Type B pancreatic cell (in vitro differentiated cells): ENCODE measurements at regions not wholly inside any gene's neighbourhood (a gene's known extent, or its start where the extent isn't known, plus 50 kb on each side); places are given as distances from the start of the nearest gene placed in this dataset.

Source experiments
- DNase-seq: peaks from one replicate; pipeline ENCODE4 v3.0.0; 2021; ENCODE audit warnings: mixed read lengths; ENCODE audit not compliant: unreplicated experiment; ENCODE audit errors: extremely low spot score
- H3K27ac Mint-ChIP-seq: 2 replicates; pipeline ENCODE4 v1.8.0; 2021; ENCODE audit warnings: mild to moderate bottlenecking, mixed read lengths
- H3K27me3 Mint-ChIP-seq: 2 replicates; pipeline ENCODE4 v1.8.0; 2021; ENCODE audit warnings: mixed read lengths
- H3K36me3 Mint-ChIP-seq: 2 replicates; pipeline ENCODE4 v1.8.0; 2021; ENCODE audit warnings: mixed read lengths
- H3K4me1 Mint-ChIP-seq: one replicate; pipeline ENCODE4 v1.8.0; 2021; ENCODE audit warnings: mixed read lengths; ENCODE audit not compliant: unreplicated experiment
- H3K4me3 Mint-ChIP-seq: 2 replicates; pipeline ENCODE4 v1.8.0; 2021; ENCODE audit warnings: mild to moderate bottlenecking, mixed read lengths
- H3K9me3 Mint-ChIP-seq: 2 replicates; pipeline ENCODE4 v1.8.0; 2021; ENCODE audit warnings: mixed read lengths
- CTCF ChIP-seq: fragments of 200-600 bp; sonication (generic); conservative IDR thresholded peaks from 2 replicates; pipeline ENCODE4 v1.5.0; 2021; ENCODE audit warnings: antibody characterized with exemption, mild to moderate bottlenecking

DNA sequence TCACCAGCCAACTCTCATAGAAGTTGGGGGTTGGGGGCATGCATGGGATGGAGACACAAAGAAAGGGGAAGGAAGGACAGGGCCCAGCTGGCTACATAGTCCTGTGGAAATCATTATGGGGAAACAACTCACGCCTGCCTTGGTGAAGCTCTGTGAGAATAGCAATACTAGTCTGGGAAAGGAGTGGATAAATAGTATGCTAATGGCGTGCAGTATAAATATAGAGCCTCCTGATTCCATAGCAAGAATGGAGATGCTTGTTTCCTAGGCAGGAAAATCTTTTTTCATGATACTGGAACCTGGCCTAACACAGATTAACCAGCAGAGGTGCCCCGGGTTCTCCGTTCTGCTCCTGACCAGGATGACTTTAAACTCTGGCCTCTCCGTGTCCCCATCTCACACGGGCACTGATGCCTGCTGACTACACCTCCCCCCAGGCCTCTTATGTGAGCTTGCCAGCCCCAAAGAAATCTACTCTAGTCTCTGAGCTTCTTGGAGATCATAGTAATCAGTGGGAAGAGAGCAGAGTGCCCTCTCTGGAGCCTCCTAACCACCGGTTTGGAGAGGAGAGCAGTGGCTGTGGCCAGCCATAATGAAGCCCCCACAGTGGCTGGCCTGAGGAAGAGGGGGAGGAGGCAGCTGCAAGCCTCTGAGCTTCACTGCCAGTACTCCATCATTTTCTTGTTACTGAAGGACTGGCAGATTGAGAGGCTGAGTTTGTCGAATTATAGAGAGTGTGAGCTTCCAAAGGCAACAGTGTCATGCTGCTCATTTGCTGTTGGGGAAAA, 355.0 kb upstream of the SEMA6D start:
- TF ChIP-seq CTCF, result no peak
- no peaks in the 10 kb centered on the region for H3K9me3 Mint-ChIP-seq
- DNase-seq, result no peak
- H3K27me3 Mint-ChIP-seq, result no peaks in the 10 kb centered on the region
- H3K4me1 Mint-ChIP-seq, result peaks cover 23% of the 10 kb centered on the region
- no peak overlapping the region for H3K27ac Mint-ChIP-seq
- no peaks in the 10 kb centered on the region for H3K36me3 Mint-ChIP-seq
- H3K4me3 Mint-ChIP-seq, result no peak overlapping the region

DNA sequence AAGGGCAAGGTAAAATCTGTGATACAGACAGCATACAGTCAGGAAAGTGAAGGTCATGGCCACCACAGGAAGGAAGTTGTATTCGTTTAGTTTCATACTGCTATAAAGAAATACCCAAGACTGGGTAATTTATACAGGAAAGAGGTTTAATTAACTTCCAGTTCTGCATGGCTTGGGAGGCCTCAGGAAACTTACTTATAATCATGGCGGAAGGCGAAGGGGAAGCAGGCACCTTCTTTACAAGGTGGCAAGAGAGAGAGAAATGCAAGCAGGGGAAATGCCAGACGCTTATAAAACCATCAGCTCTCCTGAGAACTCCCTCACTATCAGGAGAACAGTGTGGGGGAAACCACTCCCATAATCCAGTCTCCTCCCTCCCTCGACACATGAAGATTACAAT, 353.7 kb upstream of the SEMA6D start:
- Mint-ChIP-seq H3K27me3 (no peaks in the 10 kb centered on the region), H3K36me3 (no peaks in the 10 kb centered on the region), H3K27ac (no peak overlapping the region), H3K4me1 (peaks cover 23% of the 10 kb centered on the region), H3K4me3 (no peak overlapping the region), H3K9me3 (no peaks in the 10 kb centered on the region)
- DNase-seq, result no peak
- no peak for TF ChIP-seq CTCF

DNA sequence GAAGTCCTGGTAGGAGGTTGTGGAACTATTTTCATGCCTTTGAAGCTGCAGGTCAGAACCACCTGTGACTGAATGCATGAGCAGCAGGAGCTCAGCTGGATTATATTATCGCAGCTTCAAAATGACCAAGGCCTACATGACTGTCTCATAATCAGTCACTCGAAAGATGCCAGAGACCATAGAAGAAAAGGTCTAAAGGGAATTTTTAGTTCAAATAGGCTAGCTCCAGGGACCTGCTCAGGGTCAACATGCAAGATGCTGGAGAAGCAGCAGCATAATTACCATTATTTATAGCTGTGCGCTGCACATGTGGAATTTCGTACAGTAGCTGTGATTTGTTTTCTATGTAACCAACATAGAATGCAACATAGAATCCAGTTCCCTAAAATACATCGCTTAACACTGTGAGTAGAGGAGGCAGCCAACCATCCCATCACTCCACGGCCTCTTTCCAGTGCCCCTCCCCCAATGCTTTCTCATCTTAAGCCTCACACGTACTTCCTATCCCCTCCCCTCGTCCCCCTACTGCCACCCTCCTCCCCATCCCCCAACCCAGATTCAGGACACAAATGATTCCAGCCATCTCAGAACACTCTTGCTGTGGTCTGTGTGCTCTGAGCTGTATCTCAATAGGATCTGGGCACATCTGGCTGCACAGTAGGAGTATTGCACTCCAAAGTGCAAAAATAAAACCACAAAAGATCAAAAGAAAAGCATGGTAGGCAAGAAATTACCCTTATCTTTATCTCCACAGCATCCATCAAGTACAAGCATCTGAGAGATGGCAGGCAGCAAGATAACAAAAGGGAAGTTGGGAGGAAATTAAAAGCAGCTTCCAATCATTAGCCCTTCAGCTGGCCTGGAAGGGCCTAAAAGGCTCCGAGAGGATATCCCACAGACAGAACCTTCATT, 352.8 kb upstream of the SEMA6D start:
- TF ChIP-seq CTCF, result no peak
- Mint-ChIP-seq H3K27me3 (peaks cover 3% of the 10 kb centered on the region), H3K9me3 (no peaks in the 10 kb centered on the region), H3K4me3 (peak overlapping the region; percentile 6), H3K36me3 (no peaks in the 10 kb centered on the region), H3K4me1 (peaks cover 23% of the 10 kb centered on the region), H3K27ac (no peak overlapping the region)
- no peak for DNase-seq

GRCh38 chr15:47366884-47367283, 350.4 kb upstream of the SEMA6D start:
- Mint-ChIP-seq H3K4me3 (no peak overlapping the region), H3K4me1 (peaks cover 23% of the 10 kb centered on the region), H3K27me3 (peaks cover 3% of the 10 kb centered on the region), H3K36me3 (no peaks in the 10 kb centered on the region), H3K9me3 (no peaks in the 10 kb centered on the region), H3K27ac (no peak overlapping the region)
- no peak for TF ChIP-seq CTCF
- DNase-seq, result no peak

DNA sequence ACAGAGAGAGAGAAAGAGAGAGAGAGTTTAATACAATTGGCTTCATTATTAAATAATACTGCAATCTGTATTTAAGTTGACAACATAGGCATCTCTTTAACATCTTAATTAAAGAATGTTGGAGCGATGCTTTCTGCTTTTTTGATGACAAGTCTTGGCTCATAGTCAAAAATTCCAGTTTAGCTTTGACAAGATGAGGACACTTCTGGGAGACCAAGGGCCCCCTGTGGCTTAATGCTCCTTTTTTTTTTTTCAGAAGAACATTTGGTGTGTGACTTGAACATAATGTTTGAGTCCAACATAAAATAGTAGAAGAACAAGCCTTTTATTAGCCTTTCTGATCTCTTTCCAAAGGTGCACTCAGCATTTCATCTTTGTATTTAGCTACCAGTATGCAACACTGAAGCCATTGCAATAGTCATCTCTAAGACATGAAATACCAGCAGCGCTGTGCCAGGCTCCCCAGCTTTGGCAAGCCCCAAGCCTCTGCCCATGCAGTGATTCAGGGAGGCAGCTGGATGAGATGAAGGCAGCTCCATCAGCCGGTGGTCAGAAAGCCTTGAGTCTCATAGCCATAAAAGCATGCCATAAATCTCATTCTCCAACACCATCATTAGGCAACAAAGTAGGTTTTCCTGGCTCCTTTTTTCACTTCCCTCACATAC, 349.4 kb upstream of the SEMA6D start:
- no peak overlapping the region for H3K27ac Mint-ChIP-seq
- no peaks in the 10 kb centered on the region for H3K9me3 Mint-ChIP-seq
- TF ChIP-seq CTCF, result no peak
- H3K27me3 Mint-ChIP-seq, result peaks cover 3% of the 10 kb centered on the region
- no peaks in the 10 kb centered on the region for H3K36me3 Mint-ChIP-seq
- H3K4me3 Mint-ChIP-seq, result no peak overlapping the region
- H3K4me1 Mint-ChIP-seq, result peaks cover 23% of the 10 kb centered on the region
- DNase-seq, result no peak
